Endothelial cell of umbilical vein (primary cell): ENCODE measurements at regions not wholly inside any gene's neighbourhood (a gene's known extent, or its start where the extent isn't known, plus 50 kb on each side); places are given as distances from the start of the nearest gene placed in this dataset.

Experiments
- BruUV-seq: library from RNA; stranded (reverse); fragments of 400-500 nt; replicated peaks from 2 replicates; lab custom pipeline; 2021; lab: Mats Ljungman, UMichigan
- CTCF ChIA-PET: fragments of 300-600, 350-600 bp; sonication (Branson Sonifier 250); formaldehyde crosslinking; loops from one replicate; lab custom pipeline; 2021; ENCODE audit warnings: antibody characterized with exemption, inconsistent platforms; lab: Charles Lee
- POLR2A ChIA-PET: fragments of 300-600, 350-600 bp; sonication (Branson Sonifier 250); formaldehyde crosslinking; loops from one replicate; lab custom pipeline; 2021; ENCODE audit warnings: antibody characterized with exemption, inconsistent platforms; lab: Charles Lee
- DNase-seq: peaks from one replicate; pipeline ENCODE4 v3.0.0-alpha.2; 2011; ENCODE audit warnings: low read depth, low spot score
- FAIRE-seq: peaks from 2 replicates; lab custom pipeline; 2011; peaks lifted over from hg19 to GRCh38; lab: Jason Lieb, UNC
- H2AFZ ChIP-seq: 2 replicates; pipeline ENCODE4 v1.6.0; 2012; ENCODE audit warnings: low read depth, low read length, control low read depth, inconsistent platforms
- H3K27ac ChIP-seq: 2 replicates; pipeline ENCODE4 v1.5.1; 2011; ENCODE audit warnings: low read depth, mild to moderate bottlenecking, control low read depth, low read length, moderate library complexity; ENCODE audit not compliant: insufficient read depth
- H3K27me3 ChIP-seq, 2 experiments: 2 replicates each; pipeline versions ENCODE4 v1.6.0 to v1.6.1; 2011; ENCODE audit warnings: low read length in 2 of 2, mixed read lengths in 1 of 2; ENCODE audit not compliant: control insufficient read depth in 2 of 2, insufficient read depth in 2 of 2
- H3K36me3 ChIP-seq, 2 experiments: 2 replicates in 1 of 2; 3 replicates in 1 of 2; pipeline ENCODE4 v1.5.1; 2011; ENCODE audit warnings: low read length in 2 of 2, mild to moderate bottlenecking in 1 of 2, moderate library complexity in 1 of 2; ENCODE audit not compliant: control insufficient read depth in 2 of 2, insufficient read depth in 2 of 2; ENCODE audit errors: extremely low read depth in 1 of 2
- H3K4me1 ChIP-seq: 3 replicates; pipeline ENCODE4 v1.5.1; 2011; ENCODE audit warnings: mild to moderate bottlenecking, low read length; ENCODE audit not compliant: control insufficient read depth, insufficient read depth; ENCODE audit errors: extremely low read depth
- H3K4me2 ChIP-seq: 2 replicates; pipeline ENCODE4 v1.6.1; 2011; ENCODE audit warnings: low read length, control low read depth, mixed read lengths; ENCODE audit not compliant: insufficient read depth
- H3K4me3 ChIP-seq, 3 experiments: fragments of 200-600 bp in 1 of 3; sonication (generic), shearing (Covaris generic) in 1 of 3; replicated peaks in 1 of 3; 2 replicates each; pipeline ENCODE4 v1.5.1; 2011 to 2016; ENCODE audit warnings: control low read depth in 3 of 3, low read length in 3 of 3, mild to moderate bottlenecking in 2 of 3, inconsistent platforms in 1 of 3, low read depth in 1 of 3, moderate library complexity in 1 of 3; ENCODE audit not compliant: insufficient read depth in 1 of 3
- H3K79me2 ChIP-seq: 2 replicates; pipeline ENCODE4 v1.6.0; 2012; ENCODE audit warnings: low read length, inconsistent platforms; ENCODE audit not compliant: control insufficient read depth, insufficient read depth
- H3K9ac ChIP-seq: replicated peaks from 2 replicates; pipeline ENCODE3; 2011; ENCODE audit warnings: low read length, control low read depth; ENCODE audit not compliant: insufficient read depth; ENCODE audit errors: extremely low read depth
- H3K9me1 ChIP-seq: replicated peaks from 3 replicates; pipeline ENCODE4 v1.6.0; 2011; ENCODE audit warnings: mild to moderate bottlenecking, low read length; ENCODE audit not compliant: control insufficient read depth, insufficient read depth; ENCODE audit errors: extremely low read depth
- H3K9me3 ChIP-seq: replicated peaks from 2 replicates; pipeline ENCODE4 v1.5.1; 2012; ENCODE audit warnings: low read length, inconsistent platforms; ENCODE audit not compliant: control insufficient read depth, insufficient read depth
- H4K20me1 ChIP-seq: replicated peaks from 2 replicates; pipeline ENCODE3; 2011; ENCODE audit warnings: mild to moderate bottlenecking, low read length; ENCODE audit not compliant: control insufficient read depth, insufficient read depth; ENCODE audit errors: extremely low read depth
- CTCF ChIP-seq, 2 donors: IDR thresholded peaks; 1 replicate in 1 of 2; 2 replicates in 1 of 2; pipeline ENCODE4 v1.5.1; 2011; ENCODE audit warnings: low read length in 2 of 2, mild to moderate bottlenecking in 2 of 2, moderate library complexity in 2 of 2, control low read depth in 1 of 2, inconsistent platforms in 1 of 2, low read depth in 1 of 2; ENCODE audit not compliant: insufficient read depth in 1 of 2; ENCODE audit errors: extremely low read depth in 1 of 2
- EZH2 ChIP-seq: IDR thresholded peaks from 2 replicates; pipeline ENCODE4 v1.6.1; 2012; ENCODE audit warnings: borderline replicate concordance, low read depth, mild to moderate bottlenecking, moderate library complexity, low read length, inconsistent platforms; ENCODE audit not compliant: severe bottlenecking
- FOS ChIP-seq: IDR thresholded peaks from 2 replicates; pipeline ENCODE4 v1.6.1; 2011; ENCODE audit warnings: mild to moderate bottlenecking, low read length, moderate library complexity, borderline replicate concordance; ENCODE audit not compliant: insufficient read depth
- JUN ChIP-seq: IDR thresholded peaks from 2 replicates; pipeline ENCODE4 v1.6.1; 2011; ENCODE audit warnings: borderline replicate concordance, low read depth; ENCODE audit not compliant: insufficient read length, insufficient read depth
- MYC ChIP-seq: IDR thresholded peaks from one replicate; pipeline ENCODE4 v1.6.1; 2011; ENCODE audit warnings: mild to moderate bottlenecking, low read depth, low read length
- POLR2AphosphoS5 ChIP-seq: IDR thresholded peaks from 2 replicates; pipeline ENCODE4 v1.6.1; 2012; ENCODE audit warnings: low read depth, mild to moderate bottlenecking, control low read depth, low read length, moderate library complexity; ENCODE audit not compliant: insufficient read depth
- dilution Hi-C: fragments of 300-500 bp; cut with MboI; formaldehyde crosslinking; loops from one replicate; pipeline ENCODE4 v1.15.0; 2019; ENCODE audit warnings: low sequenced_read_pairs; ENCODE audit not compliant: extremely low pct_ligation_motif_present
- intact Hi-C: fragments of 100-400 bp; cut with micrococcal nuclease; formaldehyde crosslinking; loops from one replicate; pipeline ENCODE4 v1.10.0; 2022

- H3K4me2 ChIP-seq, result no peak overlapping the region
- intact Hi-C loops, result no loop called here
- POLR2A ChIA-PET, result no interaction called here
- CTCF ChIA-PET, result no interaction called here
- H3K9me3 ChIP-seq, result no peaks in the 10 kb centered on the region
- H3K9ac ChIP-seq, result no peak overlapping the region
- no peak for DNase-seq
- dilution Hi-C loops, result no loop called here
- H3K27ac ChIP-seq, result no peak overlapping the region
- H3K4me3 ChIP-seq, result no peak overlapping the region
- no peaks in the 10 kb centered on the region for H3K27me3 ChIP-seq
- H3K4me1 ChIP-seq, result no peaks in the 10 kb centered on the region
- no peak overlapping the region for H2AFZ ChIP-seq
- TF ChIP-seq MYC (no peak), CTCF (IDR thresholded peaks at IDR 0.05; ENCODE audit: extremely low read depth in 1 of 2, insufficient read depth in 1 of 2, low read depth in 1 of 2, low read length in 2 of 2) (no peak), FOS (no peak), JUN (no peak), EZH2 (no peak), POLR2AphosphoS5 (no peak)
- no peaks in the 10 kb centered on the region for H4K20me1 ChIP-seq
- no peaks in the 10 kb centered on the region for H3K9me1 ChIP-seq
- H3K36me3 ChIP-seq, result no peaks in the 10 kb centered on the region
- FAIRE-seq, result no peak
- no TSS peak for BruUV-seq
- H3K79me2 ChIP-seq, result no peaks in the 10 kb centered on the region
Measured at GRCh38 chr3:139202226-139202958, 141.4 kb upstream of the MRPS22 start.
